ENCODE measurements at regions not wholly inside any gene's neighbourhood (a gene's known extent, or its start where the extent isn't known, plus 50 kb on each side); places are given as distances from the start of the nearest gene placed in this dataset.

- no peak for TF ChIP-seq CTCF (IDR thresholded peaks at IDR 0.05; ENCODE audit: low read length)
- no peak for TF ChIP-seq EZH2 (IDR thresholded peaks at IDR 0.05; ENCODE audit: borderline replicate concordance, low read length)
Measured at GRCh38 chr4:123555233-123555806, 158.7 kb downstream of the SPRY1 start.
